ENCODE measurements at regions not wholly inside any gene's neighbourhood (a gene's known extent, or its start where the extent isn't known, plus 50 kb on each side); places are given as distances from the start of the nearest gene placed in this dataset.

DNA sequence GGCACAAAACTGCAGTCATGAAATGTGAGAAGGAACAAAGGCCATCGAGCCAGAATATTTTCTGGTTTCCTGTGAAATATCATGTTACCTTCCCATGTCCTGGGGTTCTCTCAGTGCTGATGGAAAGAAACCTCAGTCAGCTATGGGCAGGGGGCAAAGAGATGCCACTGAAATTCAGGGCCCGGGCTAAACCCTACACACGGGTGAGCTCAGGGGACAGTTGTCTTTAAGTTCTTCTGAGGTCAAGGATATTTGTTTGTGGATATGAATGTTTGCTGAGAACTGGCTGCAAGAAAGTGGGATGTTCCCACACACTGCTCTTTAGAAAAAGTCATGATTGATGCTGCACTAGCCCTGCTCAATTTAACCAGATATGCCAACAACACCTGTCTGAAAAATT, 187.2 kb downstream of the MEX3B start:
- no peaks in the 10 kb centered on the region for H3K4me1 ChIP-seq
- intact Hi-C loops (cut with DNase I) = no loop called here
- no peaks in the 10 kb centered on the region for H3K27me3 ChIP-seq
- no peak overlapping the region for H3K4me3 ChIP-seq
- TF ChIP-seq, protein P1, sequence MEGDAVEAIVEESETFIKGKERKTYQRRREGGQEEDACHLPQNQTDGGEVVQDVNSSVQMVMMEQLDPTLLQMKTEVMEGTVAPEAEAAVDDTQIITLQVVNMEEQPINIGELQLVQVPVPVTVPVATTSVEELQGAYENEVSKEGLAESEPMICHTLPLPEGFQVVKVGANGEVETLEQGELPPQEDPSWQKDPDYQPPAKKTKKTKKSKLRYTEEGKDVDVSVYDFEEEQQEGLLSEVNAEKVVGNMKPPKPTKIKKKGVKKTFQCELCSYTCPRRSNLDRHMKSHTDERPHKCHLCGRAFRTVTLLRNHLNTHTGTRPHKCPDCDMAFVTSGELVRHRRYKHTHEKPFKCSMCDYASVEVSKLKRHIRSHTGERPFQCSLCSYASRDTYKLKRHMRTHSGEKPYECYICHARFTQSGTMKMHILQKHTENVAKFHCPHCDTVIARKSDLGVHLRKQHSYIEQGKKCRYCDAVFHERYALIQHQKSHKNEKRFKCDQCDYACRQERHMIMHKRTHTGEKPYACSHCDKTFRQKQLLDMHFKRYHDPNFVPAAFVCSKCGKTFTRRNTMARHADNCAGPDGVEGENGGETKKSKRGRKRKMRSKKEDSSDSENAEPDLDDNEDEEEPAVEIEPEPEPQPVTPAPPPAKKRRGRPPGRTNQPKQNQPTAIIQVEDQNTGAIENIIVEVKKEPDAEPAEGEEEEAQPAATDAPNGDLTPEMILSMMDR (IDR thresholded peaks at IDR 0.05) = no peak
- no peak overlapping the region for H3K27ac ChIP-seq
- DNase-seq = no peak
- 25% methylated on average over 1 of the region's 3 CpGs for WGBS (ENCODE audit: insufficient coverage, low coverage, low lambda C conversion rate, missing lambda C conversion rate)
- H3K9me3 ChIP-seq = no peaks in the 10 kb centered on the region
- no peak for ATAC-seq
- no peaks in the 10 kb centered on the region for H3K36me3 ChIP-seq

DNA sequence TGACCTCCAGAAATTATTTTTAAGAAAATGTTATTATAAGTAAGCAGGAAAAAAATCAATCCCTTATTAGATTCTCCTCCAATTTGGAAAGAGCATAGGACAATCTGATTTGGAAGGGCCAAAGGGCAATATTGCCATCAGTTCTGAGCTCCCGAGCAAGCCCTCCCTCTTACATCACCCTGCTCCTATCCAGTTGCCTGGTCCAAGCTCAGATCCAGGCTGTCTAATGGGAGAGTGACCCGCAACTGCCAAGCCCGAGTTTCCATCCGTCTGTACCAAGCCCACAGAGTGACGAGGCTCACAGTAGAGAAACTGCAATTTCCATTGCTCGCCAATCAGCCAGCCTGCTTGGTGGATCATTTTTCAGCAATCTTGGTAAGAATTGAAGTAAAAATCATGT, 187.7 kb downstream of the MEX3B start:
- peak in 1 of 3 donors; percentile 52 for DNase-seq
- 82% methylated on average over 3 of the region's 6 CpGs for whole genome bisulfite sequencing (ENCODE audit: insufficient coverage, low coverage, low lambda C conversion rate, missing lambda C conversion rate)
- intact Hi-C loops (cut with DNase I) = no loop called here
- H3K27me3 ChIP-seq = no peaks in the 10 kb centered on the region
- H3K4me1 ChIP-seq = no peaks in the 10 kb centered on the region
- H3K4me3 ChIP-seq = no peak overlapping the region
- ATAC-seq = peak; percentile 58 to 90 (median 78)
- no peak overlapping the region for H3K27ac ChIP-seq
- TF ChIP-seq, protein P1 (IDR thresholded peaks at IDR 0.05) = no peak
- no peak for TF ChIP-seq POLR2A (IDR thresholded peaks at IDR 0.05)
- H3K36me3 ChIP-seq = no peaks in the 10 kb centered on the region
- no peaks in the 10 kb centered on the region for H3K9me3 ChIP-seq

DNA sequence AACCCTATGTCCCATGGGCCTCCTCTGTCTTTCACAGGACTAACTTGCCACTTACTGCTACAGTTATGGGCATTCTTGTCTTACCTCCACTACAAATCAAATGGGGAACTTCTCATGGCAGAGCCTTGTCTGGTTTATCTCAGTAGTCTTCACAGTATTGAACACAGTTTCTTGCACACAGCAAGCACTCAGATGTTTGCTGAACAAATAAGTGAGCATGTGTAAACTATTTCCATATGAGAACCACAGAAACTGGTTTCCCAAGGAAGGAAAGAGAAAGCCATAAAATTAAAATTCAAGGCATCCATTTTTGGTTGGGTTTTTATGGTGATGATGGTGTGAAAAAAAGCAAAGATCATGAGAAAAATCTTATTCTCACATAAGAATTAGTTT, 189.2 kb downstream of the MEX3B start:
- H3K9me3 ChIP-seq = no peaks in the 10 kb centered on the region
- no peaks in the 10 kb centered on the region for H3K4me1 ChIP-seq
- H3K27ac ChIP-seq = no peak overlapping the region
- intact Hi-C loops (cut with DNase I) = no loop called here
- no peak overlapping the region for H3K4me3 ChIP-seq
- no peak for ATAC-seq
- no peaks in the 10 kb centered on the region for H3K36me3 ChIP-seq
- no peak for DNase-seq
- TF ChIP-seq POLR2A (IDR thresholded peaks at IDR 0.05) = no peak
- TF ChIP-seq, protein P1 (IDR thresholded peaks at IDR 0.05) = no peak
- no peaks in the 10 kb centered on the region for H3K27me3 ChIP-seq

DNA sequence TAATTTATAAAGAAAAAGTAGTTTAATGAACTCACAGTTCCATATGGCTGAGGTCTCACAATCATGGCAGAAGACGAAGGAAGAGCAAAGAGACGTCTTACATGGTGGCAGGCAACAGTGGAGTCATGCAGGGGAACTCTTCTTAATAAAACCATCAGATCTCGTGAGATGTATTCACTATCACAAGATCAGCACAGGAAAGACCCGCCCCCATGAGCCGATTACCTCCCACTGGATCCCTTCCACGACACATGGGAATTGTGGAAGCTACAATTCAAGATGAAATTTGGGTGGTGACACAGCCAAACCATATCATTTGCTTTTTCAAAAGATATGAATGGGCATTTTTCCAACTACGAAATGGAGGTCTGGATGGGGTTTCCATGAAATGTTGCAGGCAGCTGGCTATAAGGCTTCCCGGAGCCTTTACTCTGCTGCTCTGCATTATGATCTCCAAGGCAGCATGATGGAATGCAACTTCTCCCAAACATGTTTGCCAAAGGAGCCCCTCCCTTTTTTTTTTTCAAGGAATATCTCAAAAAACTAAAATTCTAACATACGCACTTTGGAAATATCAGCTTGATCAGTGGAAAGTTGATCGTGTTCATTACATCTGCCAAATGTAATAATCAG, 189.7 kb downstream of the MEX3B start:
- no peak overlapping the region for H3K27ac ChIP-seq
- no peaks in the 10 kb centered on the region for H3K27me3 ChIP-seq
- intact Hi-C loops (cut with DNase I) = no loop called here
- H3K9me3 ChIP-seq = no peaks in the 10 kb centered on the region
- H3K36me3 ChIP-seq = no peaks in the 10 kb centered on the region
- H3K4me3 ChIP-seq = no peak overlapping the region
- ATAC-seq (no peak), DNase-seq (no peak)
- no peaks in the 10 kb centered on the region for H3K4me1 ChIP-seq
- no peak for TF ChIP-seq POLR2A (IDR thresholded peaks at IDR 0.05)
- TF ChIP-seq, protein P1 (IDR thresholded peaks at IDR 0.05) = no peak
- WGBS (ENCODE audit: insufficient coverage, low coverage, low lambda C conversion rate, missing lambda C conversion rate) = 82% methylated on average over 9 of the region's 10 CpGs

All from right lobe of liver (tissue), 6 donors.